HCT116 (cell line): ENCODE measurements at regions not wholly inside any gene's neighbourhood (a gene's known extent, or its start where the extent isn't known, plus 50 kb on each side); places are given as distances from the start of the nearest gene placed in this dataset.

ENCODE experiments used
- ATAC-seq: fragments of 200-7000 bp; cut with Tn5 transposase; 2 replicates; pipeline ENCODE4 v1.9.1; 2020; ENCODE audit warnings: mild to moderate bottlenecking, moderate library complexity
- BruUV-seq: library from RNA; stranded (reverse); fragments of 400-500 nt; replicated peaks from 2 replicates; lab custom pipeline; 2021; lab: Mats Ljungman, UMichigan
- CTCF ChIA-PET: fragments of 300-600 bp; sonication (Branson Sonifier 250); formaldehyde crosslinking; loops from one replicate; lab custom pipeline; 2021; ENCODE audit warnings: antibody characterized with exemption; lab: Charles Lee
- POLR2A ChIA-PET: fragments of 300-600, 350-600 bp; sonication (Branson Sonifier 250); formaldehyde crosslinking; loops from one replicate; lab custom pipeline; 2021; ENCODE audit warnings: antibody characterized with exemption; lab: Charles Lee
- RAD21 ChIA-PET, 2 experiments: fragments of 300-600 bp; sonication (Branson Sonifier 250); formaldehyde crosslinking; loops; one replicate each; lab custom pipeline; 2023; ENCODE audit warnings: low total read pairs in 2 of 2; ENCODE audit not compliant: uncharacterized antibody in 2 of 2, unreplicated experiment in 2 of 2, low non-redundant PET in 1 of 2; lab: Charles Lee
- DNase-seq: peaks from one replicate; pipeline ENCODE4 v3.0.0-alpha.2; 2010; ENCODE audit warnings: low read depth, low spot score
- H2AFZ ChIP-seq: fragments of 200-600 bp; shearing (Covaris generic), sonication (generic); 2 replicates; pipeline ENCODE4 v1.6.1; 2017; ENCODE audit warnings: low read depth, mixed run types, mixed read lengths, antibody characterized with exemption, low read length; ENCODE audit not compliant: poor library complexity, severe bottlenecking
- H3K27ac ChIP-seq: 2 replicates; pipeline ENCODE4 v1.5.1; 2012; ENCODE audit warnings: low read depth, low read length
- H3K27me3 ChIP-seq: fragments of 200-600 bp; sonication (generic); 2 replicates; pipeline ENCODE4 v1.6.1; 2016; ENCODE audit warnings: mixed run types, low read length, mixed read lengths; ENCODE audit not compliant: insufficient read depth
- H3K36me3 ChIP-seq, 2 experiments: fragments of 200-500 bp in 1 of 2; fragments of 200-600 bp in 1 of 2; sonication (Bioruptor generic) in 1 of 2; sonication (generic) in 1 of 2; 2 replicates each; pipeline versions ENCODE4 v1.5.1 to v1.6.1; 2014 to 2016; ENCODE audit warnings: low read length in 2 of 2, inconsistent platforms in 1 of 2, mixed read lengths in 1 of 2, mixed run types in 1 of 2; ENCODE audit not compliant: insufficient read depth in 2 of 2, control insufficient read depth in 1 of 2
- H3K4me1 ChIP-seq, 2 experiments: fragments of 200-600 bp in 1 of 2; sonication (generic) in 1 of 2; 2 replicates each; pipeline versions ENCODE4 v1.5.1 to v1.6.1; 2012 to 2017; ENCODE audit warnings: low read length in 2 of 2, inconsistent platforms in 1 of 2, mild to moderate bottlenecking in 1 of 2, mixed read lengths in 1 of 2, mixed run types in 1 of 2, moderate library complexity in 1 of 2; ENCODE audit not compliant: insufficient read depth in 2 of 2, control insufficient read depth in 1 of 2
- H3K4me2 ChIP-seq: fragments of 200-600 bp; sonication (generic); 2 replicates; pipeline ENCODE4 v1.6.1; 2017; ENCODE audit warnings: mixed run types, low read length, mixed read lengths
- H3K4me3 ChIP-seq, 2 experiments: fragments of 200-600 bp in 1 of 2; sonication (generic) in 1 of 2; replicated peaks in 1 of 2; 2 replicates each; pipeline ENCODE4 v1.5.1; 2011 to 2016; ENCODE audit warnings: low read length in 2 of 2, control low read depth in 1 of 2, low read depth in 1 of 2, mild to moderate bottlenecking in 1 of 2, mixed read lengths in 1 of 2, mixed run types in 1 of 2
- H3K79me2 ChIP-seq: fragments of 200-600 bp; sonication (generic); 2 replicates; pipeline ENCODE4 v1.6.1; 2017; ENCODE audit warnings: mild to moderate bottlenecking, mixed run types, low read length, moderate library complexity, mixed read lengths; ENCODE audit not compliant: insufficient read depth
- H3K9ac ChIP-seq: fragments of 200-600 bp; sonication (generic); 2 replicates; pipeline ENCODE4 v1.6.1; 2016; ENCODE audit warnings: low read length, mixed read lengths
- H3K9me2 ChIP-seq: fragments of 200-600 bp; sonication (generic), shearing (Covaris generic); 2 replicates; pipeline ENCODE4 v1.6.1; 2017; ENCODE audit warnings: mixed run types, mild to moderate bottlenecking, moderate library complexity; ENCODE audit not compliant: insufficient read depth
- H3K9me3 ChIP-seq, 2 experiments: fragments of 200-500 bp in 1 of 2; fragments of 200-600 bp in 1 of 2; sonication (Bioruptor generic) in 1 of 2; sonication (generic) in 1 of 2; 2 replicates each; pipeline ENCODE4 v1.6.1; 2014 to 2017; ENCODE audit warnings: low read length in 2 of 2, mixed read lengths in 2 of 2, inconsistent platforms in 1 of 2, low read depth in 1 of 2, mild to moderate bottlenecking in 1 of 2, mixed run types in 1 of 2, moderate library complexity in 1 of 2; ENCODE audit not compliant: control insufficient read depth in 1 of 2, insufficient read depth in 1 of 2
- H4K20me1 ChIP-seq: fragments of 200-600 bp; sonication (generic), shearing (Covaris generic); 2 replicates; pipeline ENCODE4 v1.6.1; 2017; ENCODE audit warnings: mixed run types, mild to moderate bottlenecking, moderate library complexity; ENCODE audit not compliant: insufficient read depth
- CEBPB ChIP-seq: IDR thresholded peaks from 2 replicates; pipeline ENCODE4 v1.6.1; 2012; ENCODE audit warnings: low read depth
- JUND ChIP-seq: IDR thresholded peaks from 2 replicates; pipeline ENCODE4 v1.6.1; 2012
- POLR2AphosphoS5 ChIP-seq: IDR thresholded peaks from 2 replicates; pipeline ENCODE4 v1.6.1; 2011; ENCODE audit warnings: mild to moderate bottlenecking, low read depth, low read length, moderate library complexity
- SP1 ChIP-seq: IDR thresholded peaks from 2 replicates; pipeline ENCODE4 v1.6.1; 2012; ENCODE audit warnings: low read depth
- ZNF274 ChIP-seq: fragments of 200-500 bp; sonication (Bioruptor generic); IDR thresholded peaks from 2 replicates; pipeline ENCODE4 v1.6.1; 2014; ENCODE audit warnings: mild to moderate bottlenecking, low read depth, low read length, inconsistent platforms
- intact Hi-C: fragments of 100-400 bp; cut with micrococcal nuclease; formaldehyde crosslinking; loops from 2 replicates; pipeline ENCODE4 v1.10.0; 2022
- TF ChIP-seq, protein P1 (sequence below): IDR thresholded peaks from 2 replicates; pipeline ENCODE4 v1.6.1; 2012; ENCODE audit warnings: low read depth
- TF ChIP-seq, protein P2 (sequence below): IDR thresholded peaks from 2 replicates; pipeline ENCODE4 v1.6.1; 2011; ENCODE audit warnings: mild to moderate bottlenecking, low read length, moderate library complexity; ENCODE audit not compliant: insufficient replicate concordance; ENCODE audit errors: extremely low read depth

DNA sequence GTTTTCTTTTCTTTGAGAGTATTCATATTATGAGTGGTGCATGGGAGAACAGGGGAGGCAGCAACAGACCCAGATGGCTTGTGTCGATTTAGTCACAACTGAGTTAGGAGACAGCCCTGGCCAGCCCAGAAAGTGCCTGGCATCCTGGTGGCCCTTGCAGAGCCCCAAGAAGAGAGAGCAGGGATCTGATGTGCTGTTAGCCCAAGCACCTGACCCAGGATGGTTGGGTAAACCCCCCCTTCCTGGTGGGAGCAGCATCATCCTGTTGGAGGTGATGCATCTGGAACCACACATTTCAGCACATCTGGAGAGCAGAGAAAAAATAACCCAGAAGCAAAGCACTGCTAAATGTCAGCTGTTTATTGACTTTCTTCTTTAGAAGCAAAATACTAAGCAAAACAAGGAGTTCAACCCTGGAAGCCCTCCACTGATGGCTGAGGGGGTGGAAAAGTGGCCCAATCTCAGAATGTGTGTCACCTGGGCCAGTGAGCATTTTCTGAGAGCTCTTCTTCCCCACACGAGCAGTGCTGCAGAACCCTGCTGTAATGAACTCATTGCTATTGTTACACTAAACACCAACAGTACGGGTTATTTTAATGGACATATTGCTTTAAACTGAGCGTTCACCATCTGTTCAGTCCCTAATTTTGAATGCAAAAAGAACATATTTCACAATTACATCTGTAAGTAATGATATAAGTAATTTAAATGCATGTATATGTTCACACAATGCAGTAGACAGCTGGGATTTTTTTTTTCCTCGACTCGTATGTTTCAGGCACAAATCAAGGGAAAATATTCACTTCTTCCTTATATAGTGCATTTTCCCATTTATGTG, 100.6 kb upstream of the SMIM21 start:
- no TSS peak for BruUV-seq
- RAD21 ChIA-PET, result no interaction called here
- no peak overlapping the region for H3K27ac ChIP-seq
- no peak overlapping the region for H3K9ac ChIP-seq
- intact Hi-C loops, result no loop called here
- ATAC-seq, result no peak
- POLR2A ChIA-PET, result no interaction called here
- no peaks in the 10 kb centered on the region for H3K36me3 ChIP-seq
- no peaks in the 10 kb centered on the region for H3K4me1 ChIP-seq
- no peaks in the 10 kb centered on the region for H3K79me2 ChIP-seq
- no peaks in the 10 kb centered on the region for H3K9me2 ChIP-seq
- H3K4me3 ChIP-seq, result no peak overlapping the region
- no peak overlapping the region for H2AFZ ChIP-seq
- no peaks in the 10 kb centered on the region for H3K27me3 ChIP-seq
- no peak for TF ChIP-seq CEBPB
- no peak for TF ChIP-seq JUND
- TF ChIP-seq ZNF274, result no peak
- no peak for TF ChIP-seq POLR2AphosphoS5
- TF ChIP-seq, protein P1, sequence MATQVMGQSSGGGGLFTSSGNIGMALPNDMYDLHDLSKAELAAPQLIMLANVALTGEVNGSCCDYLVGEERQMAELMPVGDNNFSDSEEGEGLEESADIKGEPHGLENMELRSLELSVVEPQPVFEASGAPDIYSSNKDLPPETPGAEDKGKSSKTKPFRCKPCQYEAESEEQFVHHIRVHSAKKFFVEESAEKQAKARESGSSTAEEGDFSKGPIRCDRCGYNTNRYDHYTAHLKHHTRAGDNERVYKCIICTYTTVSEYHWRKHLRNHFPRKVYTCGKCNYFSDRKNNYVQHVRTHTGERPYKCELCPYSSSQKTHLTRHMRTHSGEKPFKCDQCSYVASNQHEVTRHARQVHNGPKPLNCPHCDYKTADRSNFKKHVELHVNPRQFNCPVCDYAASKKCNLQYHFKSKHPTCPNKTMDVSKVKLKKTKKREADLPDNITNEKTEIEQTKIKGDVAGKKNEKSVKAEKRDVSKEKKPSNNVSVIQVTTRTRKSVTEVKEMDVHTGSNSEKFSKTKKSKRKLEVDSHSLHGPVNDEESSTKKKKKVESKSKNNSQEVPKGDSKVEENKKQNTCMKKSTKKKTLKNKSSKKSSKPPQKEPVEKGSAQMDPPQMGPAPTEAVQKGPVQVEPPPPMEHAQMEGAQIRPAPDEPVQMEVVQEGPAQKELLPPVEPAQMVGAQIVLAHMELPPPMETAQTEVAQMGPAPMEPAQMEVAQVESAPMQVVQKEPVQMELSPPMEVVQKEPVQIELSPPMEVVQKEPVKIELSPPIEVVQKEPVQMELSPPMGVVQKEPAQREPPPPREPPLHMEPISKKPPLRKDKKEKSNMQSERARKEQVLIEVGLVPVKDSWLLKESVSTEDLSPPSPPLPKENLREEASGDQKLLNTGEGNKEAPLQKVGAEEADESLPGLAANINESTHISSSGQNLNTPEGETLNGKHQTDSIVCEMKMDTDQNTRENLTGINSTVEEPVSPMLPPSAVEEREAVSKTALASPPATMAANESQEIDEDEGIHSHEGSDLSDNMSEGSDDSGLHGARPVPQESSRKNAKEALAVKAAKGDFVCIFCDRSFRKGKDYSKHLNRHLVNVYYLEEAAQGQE, result no peak
- TF ChIP-seq SP1, result no peak
- TF ChIP-seq, protein P2, sequence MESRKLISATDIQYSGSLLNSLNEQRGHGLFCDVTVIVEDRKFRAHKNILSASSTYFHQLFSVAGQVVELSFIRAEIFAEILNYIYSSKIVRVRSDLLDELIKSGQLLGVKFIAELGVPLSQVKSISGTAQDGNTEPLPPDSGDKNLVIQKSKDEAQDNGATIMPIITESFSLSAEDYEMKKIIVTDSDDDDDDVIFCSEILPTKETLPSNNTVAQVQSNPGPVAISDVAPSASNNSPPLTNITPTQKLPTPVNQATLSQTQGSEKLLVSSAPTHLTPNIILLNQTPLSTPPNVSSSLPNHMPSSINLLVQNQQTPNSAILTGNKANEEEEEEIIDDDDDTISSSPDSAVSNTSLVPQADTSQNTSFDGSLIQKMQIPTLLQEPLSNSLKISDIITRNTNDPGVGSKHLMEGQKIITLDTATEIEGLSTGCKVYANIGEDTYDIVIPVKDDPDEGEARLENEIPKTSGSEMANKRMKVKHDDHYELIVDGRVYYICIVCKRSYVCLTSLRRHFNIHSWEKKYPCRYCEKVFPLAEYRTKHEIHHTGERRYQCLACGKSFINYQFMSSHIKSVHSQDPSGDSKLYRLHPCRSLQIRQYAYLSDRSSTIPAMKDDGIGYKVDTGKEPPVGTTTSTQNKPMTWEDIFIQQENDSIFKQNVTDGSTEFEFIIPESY, result no peak
- CTCF ChIA-PET, result no interaction called here
- H3K9me3 ChIP-seq, result no peaks in the 10 kb centered on the region
- H3K4me2 ChIP-seq, result no peak overlapping the region
- no peaks in the 10 kb centered on the region for H4K20me1 ChIP-seq
- no peak for DNase-seq
